PC-9 (cell line): ENCODE measurements at regions not wholly inside any gene's neighbourhood (a gene's known extent, or its start where the extent isn't known, plus 50 kb on each side); places are given as distances from the start of the nearest gene placed in this dataset.

Experiments
- BruUV-seq: library from RNA; stranded (reverse); fragments of 400-500 nt; replicated peaks from 2 replicates; lab custom pipeline; 2021; lab: Mats Ljungman, UMichigan
- CTCF ChIA-PET: fragments of 300-600 bp; sonication (Branson Sonifier 250); formaldehyde crosslinking; loops from one replicate; lab custom pipeline; 2022; ENCODE audit warnings: antibody characterized with exemption; lab: Charles Lee
- POLR2A ChIA-PET: fragments of 300-600 bp; sonication (Branson Sonifier 250); formaldehyde crosslinking; loops from one replicate; lab custom pipeline; 2022; ENCODE audit warnings: antibody characterized with exemption; ENCODE audit not compliant: unreplicated experiment; lab: Charles Lee
- DNase-seq, 2 experiments: peaks; one replicate each; pipeline versions ENCODE4 v3.0.0 to v3.0.0-alpha.2; 2015 to 2022; ENCODE audit warnings: mixed read lengths in 1 of 2
- H2AFZ ChIP-seq: fragments of 200-600 bp; sonication (generic); 2 replicates; pipeline ENCODE4 v1.8.1; 2017; ENCODE audit warnings: antibody characterized with exemption
- H3F3A ChIP-seq: fragments of 200-600 bp; sonication (generic); 2 replicates; pipeline ENCODE4 v1.8.1; 2017; ENCODE audit warnings: antibody characterized with exemption, mild to moderate bottlenecking, low read depth; ENCODE audit not compliant: insufficient read depth
- H3K27ac ChIP-seq: fragments of 200-600 bp; sonication (generic); 2 replicates; pipeline ENCODE4 v1.6.1; 2016; ENCODE audit warnings: mixed run types
- H3K27me3 ChIP-seq: fragments of 200-600 bp; sonication (generic); 2 replicates; pipeline ENCODE4 v1.6.1; 2016; ENCODE audit warnings: low read depth, mixed run types; ENCODE audit not compliant: insufficient read depth
- H3K36me3 ChIP-seq: fragments of 200-600 bp; sonication (generic); 2 replicates; pipeline ENCODE4 v1.6.1; 2016; ENCODE audit warnings: low read depth, mixed run types
- H3K4me1 ChIP-seq: fragments of 200-600 bp; sonication (generic); replicated peaks from 2 replicates; pipeline ENCODE4 v1.6.1; 2016; ENCODE audit warnings: mixed run types; ENCODE audit not compliant: insufficient read depth
- H3K4me2 ChIP-seq: fragments of 200-600 bp; sonication (generic); 2 replicates; pipeline ENCODE4 v1.6.1; 2017; ENCODE audit warnings: mixed run types
- H3K4me3 ChIP-seq: fragments of 200-600 bp; sonication (generic); 2 replicates; pipeline ENCODE4 v1.6.1; 2016; ENCODE audit warnings: mixed run types
- H3K79me2 ChIP-seq: fragments of 200-600 bp; sonication (generic); 2 replicates; pipeline ENCODE4 v1.6.1; 2017; ENCODE audit warnings: low read depth, mixed run types
- H3K9me2 ChIP-seq: fragments of 200-600 bp; sonication (generic); 2 replicates; pipeline ENCODE4 v1.8.1; 2017; ENCODE audit warnings: mild to moderate bottlenecking; ENCODE audit not compliant: insufficient read depth
- H3K9me3 ChIP-seq: fragments of 200-600 bp; sonication (generic); 2 replicates; pipeline ENCODE4 v1.8.1; 2016; ENCODE audit warnings: low read depth; ENCODE audit not compliant: insufficient read depth
- H4K20me1 ChIP-seq: fragments of 200-600 bp; sonication (generic); 2 replicates; pipeline ENCODE4 v1.8.1; 2017; ENCODE audit not compliant: insufficient read depth
- CTCF ChIP-seq: fragments of 200-600 bp; sonication (generic); conservative IDR thresholded peaks from 2 replicates; pipeline ENCODE4 v1.6.1; 2017; ENCODE audit warnings: mixed run types, antibody characterized with exemption, mild to moderate bottlenecking, moderate library complexity
- EZH2 ChIP-seq: fragments of 200-600 bp; sonication (generic); IDR thresholded peaks from 2 replicates; pipeline ENCODE4 v1.8.0; 2017; ENCODE audit warnings: antibody characterized with exemption, low read depth
- intact Hi-C: fragments of 100-400 bp; cut with micrococcal nuclease; formaldehyde crosslinking; loops from one replicate; pipeline ENCODE4 v1.10.0; 2022; ENCODE audit not compliant: unreplicated experiment

- H3F3A ChIP-seq, result no peaks in the 10 kb centered on the region
- H3K9me2 ChIP-seq, result no peaks in the 10 kb centered on the region
- H4K20me1 ChIP-seq, result no peaks in the 10 kb centered on the region
- no peaks in the 10 kb centered on the region for H3K4me1 ChIP-seq
- no peak overlapping the region for H3K4me2 ChIP-seq
- DNase-seq, result no peak
- H3K9me3 ChIP-seq, result no peaks in the 10 kb centered on the region
- no peaks in the 10 kb centered on the region for H3K27me3 ChIP-seq
- TF ChIP-seq EZH2, result no peak
- no peak for TF ChIP-seq CTCF
- H2AFZ ChIP-seq, result no peak overlapping the region
- H3K27ac ChIP-seq, result no peak overlapping the region
- H3K4me3 ChIP-seq, result no peak overlapping the region
- intact Hi-C loops, result no loop called here
- POLR2A ChIA-PET, result no interaction called here
- CTCF ChIA-PET, result no interaction called here
- no peaks in the 10 kb centered on the region for H3K79me2 ChIP-seq
- no TSS peak for BruUV-seq
- no peaks in the 10 kb centered on the region for H3K36me3 ChIP-seq
These were observed 92.1 kb upstream of the OTX2 start for GRCh38 chr14:56902385-56902784.

- Histone ChIP-seq H3K4me1 (no peaks in the 10 kb centered on the region), H4K20me1 (no peaks in the 10 kb centered on the region), H3F3A (no peaks in the 10 kb centered on the region), H3K4me2 (no peak overlapping the region), H3K4me3 (no peak overlapping the region), H3K27me3 (no peaks in the 10 kb centered on the region), H3K9me3 (no peaks in the 10 kb centered on the region), H3K36me3 (no peaks in the 10 kb centered on the region), H2AFZ (no peak overlapping the region), H3K27ac (no peak overlapping the region), H3K9me2 (no peaks in the 10 kb centered on the region), H3K79me2 (no peaks in the 10 kb centered on the region)
- ChIA-PET CTCF (no interaction called here), POLR2A (no interaction called here)
- TF ChIP-seq EZH2 (no peak), CTCF (no peak)
- no TSS peak for BruUV-seq
- intact Hi-C loops, result no loop called here
- no peak for DNase-seq
These were observed 90.4 kb upstream of the OTX2 start for GRCh38 chr14:56900726-56901125.

GRCh38 chr14:56899829-56900228 lies 89.5 kb upstream of the OTX2 start:
- no peaks in the 10 kb centered on the region for H3K79me2 ChIP-seq
- BruUV-seq, result no TSS peak

More at GRCh38 chr14:56899829-56900228, 89.5 kb upstream of the OTX2 start:
- Histone ChIP-seq H3K27ac (no peak overlapping the region), H2AFZ (no peak overlapping the region), H3K9me2 (no peaks in the 10 kb centered on the region), H3K4me2 (no peak overlapping the region), H3K27me3 (no peaks in the 10 kb centered on the region), H3F3A (no peaks in the 10 kb centered on the region), H3K36me3 (no peaks in the 10 kb centered on the region), H4K20me1 (no peaks in the 10 kb centered on the region), H3K4me1 (no peaks in the 10 kb centered on the region), H3K4me3 (no peak overlapping the region), H3K9me3 (no peaks in the 10 kb centered on the region)
- TF ChIP-seq CTCF, result no peak
- no peak for TF ChIP-seq EZH2
- ChIA-PET POLR2A (no interaction called here), CTCF (no interaction called here)
- DNase-seq, result no peak
- intact Hi-C loops, result no loop called here
